Activated CD8-positive, alpha-beta memory T cell treated with anti-CD3 and anti-CD28 coated beads, Interleukin-2, amount 50 U/mL, for 1 hour (primary cell): ENCODE measurements at regions not wholly inside any gene's neighbourhood (a gene's known extent, or its start where the extent isn't known, plus 50 kb on each side); places are given as distances from the start of the nearest gene placed in this dataset.

Source experiments
- DNase-seq: peaks from one replicate; pipeline ENCODE4 v3.0.0-alpha.2; 2020; ENCODE audit errors: extremely low read depth

GRCh38 chr22:49056301-49056700, 771.4 kb downstream of the BRD1 start:
- no peak for DNase-seq

GRCh38 chr22:49055406-49055805, 772.3 kb downstream of the BRD1 start:
- DNase-seq = no peak

GRCh38 chr22:49053578-49053977, 774.1 kb downstream of the BRD1 start:
- no peak for DNase-seq

- DNase-seq = no peak
These were observed 775.1 kb downstream of the BRD1 start for GRCh38 chr22:49052560-49052959.

- DNase-seq = peak; percentile 4
These were observed 775.6 kb downstream of the BRD1 start for GRCh38 chr22:49052023-49052538.

GRCh38 chr22:49051491-49052022, 776.1 kb downstream of the BRD1 start:
- DNase-seq = no peak

GRCh38 chr22:49049691-49050090, 778.0 kb downstream of the BRD1 start:
- DNase-seq = no peak

GRCh38 chr22:49048591-49048990, 779.1 kb downstream of the BRD1 start:
- DNase-seq = no peak

GRCh38 chr22:49047447-49047846, 780.2 kb downstream of the BRD1 start:
- no peak for DNase-seq

GRCh38 chr22:49046546-49047361, 780.9 kb downstream of the BRD1 start:
- no peak for DNase-seq

GRCh38 chr22:49046000-49046545, 781.6 kb downstream of the BRD1 start:
- no peak for DNase-seq

- no peak for DNase-seq
These were observed 782.4 kb downstream of the BRD1 start for GRCh38 chr22:49045276-49045675.

GRCh38 chr22:49044776-49045175, 782.9 kb downstream of the BRD1 start:
- no peak for DNase-seq

- no peak for DNase-seq
These were observed 783.6 kb downstream of the BRD1 start for GRCh38 chr22:49044091-49044490.

- DNase-seq = no peak
These were observed 784.5 kb downstream of the BRD1 start for GRCh38 chr22:49042877-49043859.

GRCh38 chr22:49042066-49042465, 785.6 kb downstream of the BRD1 start:
- no peak for DNase-seq

GRCh38 chr22:49040754-49041467, 786.8 kb downstream of the BRD1 start:
- no peak for DNase-seq

- no peak for DNase-seq
These were observed 787.6 kb downstream of the BRD1 start for GRCh38 chr22:49040111-49040510.

- DNase-seq = no peak
These were observed 788.0 kb downstream of the BRD1 start for GRCh38 chr22:49039625-49040024.

GRCh38 chr22:49037701-49038245, 789.9 kb downstream of the BRD1 start:
- DNase-seq = no peak

GRCh38 chr22:49036513-49036912, 791.2 kb downstream of the BRD1 start:
- DNase-seq = no peak
